ACC112 (cell line): ENCODE measurements at regions not wholly inside any gene's neighbourhood (a gene's known extent, or its start where the extent isn't known, plus 50 kb on each side); places are given as distances from the start of the nearest gene placed in this dataset.

ENCODE experiments used
- H2AFZ ChIP-seq: fragments of 200-600 bp; sonication (generic); one replicate; pipeline ENCODE4 v1.6.0; 2017; ENCODE audit warnings: antibody characterized with exemption, low read length; ENCODE audit not compliant: unreplicated experiment
- H3K27ac ChIP-seq: fragments of 200-600 bp; sonication (generic); 2 replicates; pipeline ENCODE4 v1.5.1; 2014; ENCODE audit warnings: low read depth, mild to moderate bottlenecking, antibody characterized with exemption, low read length, moderate library complexity
- H3K27me3 ChIP-seq: fragments of 200-600 bp; sonication (generic); 2 replicates; pipeline ENCODE4 v1.6.1; 2014; ENCODE audit warnings: mild to moderate bottlenecking, antibody characterized with exemption, low read length, moderate library complexity, mixed read lengths; ENCODE audit not compliant: insufficient read depth
- H3K36me3 ChIP-seq: fragments of 200-600 bp; sonication (generic); 2 replicates; pipeline ENCODE4 v1.6.1; 2016; ENCODE audit warnings: mild to moderate bottlenecking, antibody characterized with exemption, low read length, moderate library complexity, mixed read lengths; ENCODE audit not compliant: insufficient read depth
- H3K4me1 ChIP-seq: fragments of 200-600 bp; sonication (generic); one replicate; pipeline ENCODE4 v1.6.1; 2016; ENCODE audit warnings: low read length, mixed read lengths; ENCODE audit not compliant: insufficient read depth, unreplicated experiment, control insufficient read depth
- H3K4me3 ChIP-seq: fragments of 200-600 bp; sonication (generic); 2 replicates; pipeline ENCODE4 v1.5.1; 2014; ENCODE audit warnings: mild to moderate bottlenecking, low read depth, low read length
- H3K79me2 ChIP-seq: fragments of 200-600 bp; sonication (generic); one replicate; pipeline ENCODE4 v1.6.0; 2016; ENCODE audit warnings: low read length; ENCODE audit not compliant: control insufficient read depth, unreplicated experiment, insufficient read depth

GRCh38 chr5:167614294-167615021, 677.0 kb upstream of the WWC1 start:
- Histone ChIP-seq H3K79me2 (no peaks in the 10 kb centered on the region), H2AFZ (no peak overlapping the region), H3K36me3 (no peaks in the 10 kb centered on the region), H3K27ac (no peak overlapping the region), H3K4me3 (no peak overlapping the region), H3K27me3 (no peaks in the 10 kb centered on the region), H3K4me1 (no peaks in the 10 kb centered on the region)

GRCh38 chr5:167616043-167616890, 675.2 kb upstream of the WWC1 start:
- no peak overlapping the region for H2AFZ ChIP-seq
- H3K27ac ChIP-seq, result no peak overlapping the region
- no peaks in the 10 kb centered on the region for H3K27me3 ChIP-seq
- no peaks in the 10 kb centered on the region for H3K4me1 ChIP-seq
- no peaks in the 10 kb centered on the region for H3K36me3 ChIP-seq
- no peaks in the 10 kb centered on the region for H3K79me2 ChIP-seq
- no peak overlapping the region for H3K4me3 ChIP-seq

GRCh38 chr5:167623354-167623753, 668.1 kb upstream of the WWC1 start:
- Histone ChIP-seq H2AFZ (peak overlapping the region; percentile 82), H3K4me3 (peak overlapping the region; percentile 51)

GRCh38 chr5:167624053-167624452, 667.4 kb upstream of the WWC1 start:
- H3K27me3 ChIP-seq, result no peaks in the 10 kb centered on the region
- H2AFZ ChIP-seq, result no peak overlapping the region
- H3K79me2 ChIP-seq, result no peaks in the 10 kb centered on the region
- H3K27ac ChIP-seq, result no peak overlapping the region
- no peaks in the 10 kb centered on the region for H3K36me3 ChIP-seq
- no peak overlapping the region for H3K4me3 ChIP-seq
- no peaks in the 10 kb centered on the region for H3K4me1 ChIP-seq

More at GRCh38 chr5:167623354-167623753, 668.1 kb upstream of the WWC1 start:
- Histone ChIP-seq H3K27ac (no peak overlapping the region), H3K27me3 (no peaks in the 10 kb centered on the region), H3K4me1 (no peaks in the 10 kb centered on the region), H3K79me2 (no peaks in the 10 kb centered on the region), H3K36me3 (no peaks in the 10 kb centered on the region)

GRCh38 chr5:167626341-167627123, 664.9 kb upstream of the WWC1 start:
- H3K79me2 ChIP-seq, result no peaks in the 10 kb centered on the region
- H3K27ac ChIP-seq, result no peak overlapping the region
- no peaks in the 10 kb centered on the region for H3K27me3 ChIP-seq
- H3K4me1 ChIP-seq, result no peaks in the 10 kb centered on the region
- H3K36me3 ChIP-seq, result no peaks in the 10 kb centered on the region
- H2AFZ ChIP-seq, result no peak overlapping the region
- H3K4me3 ChIP-seq, result no peak overlapping the region

- no peaks in the 10 kb centered on the region for H3K79me2 ChIP-seq
- no peaks in the 10 kb centered on the region for H3K27me3 ChIP-seq
- no peak overlapping the region for H3K27ac ChIP-seq
- H3K4me1 ChIP-seq, result peaks cover 12% of the 10 kb centered on the region
- H3K4me3 ChIP-seq, result no peak overlapping the region
- H2AFZ ChIP-seq, result no peak overlapping the region
- H3K36me3 ChIP-seq, result no peaks in the 10 kb centered on the region
Observed at GRCh38 chr5:167629634-167630033, 661.8 kb upstream of the WWC1 start.

- H2AFZ ChIP-seq, result no peak overlapping the region
- H3K4me1 ChIP-seq, result peaks cover 15% of the 10 kb centered on the region
- H3K4me3 ChIP-seq, result no peak overlapping the region
- no peaks in the 10 kb centered on the region for H3K36me3 ChIP-seq
- H3K27ac ChIP-seq, result no peak overlapping the region
- no peaks in the 10 kb centered on the region for H3K27me3 ChIP-seq
- H3K79me2 ChIP-seq, result no peaks in the 10 kb centered on the region
Observed at GRCh38 chr5:167631191-167631590, 660.3 kb upstream of the WWC1 start.

- no peaks in the 10 kb centered on the region for H3K27me3 ChIP-seq
- H3K27ac ChIP-seq, result peak overlapping the region; percentile 78
- H3K79me2 ChIP-seq, result no peaks in the 10 kb centered on the region
- no peaks in the 10 kb centered on the region for H3K36me3 ChIP-seq
- peak overlapping the region; percentile 34 for H2AFZ ChIP-seq
- peaks cover 15% of the 10 kb centered on the region for H3K4me1 ChIP-seq
- H3K4me3 ChIP-seq, result no peak overlapping the region
Observed at GRCh38 chr5:167633114-167633513, 658.3 kb upstream of the WWC1 start.

- peak overlapping the region; percentile 0; the same call in 1 of the 2 replicates for H3K4me3 ChIP-seq
- H2AFZ ChIP-seq, result peak overlapping the region; percentile 14
- H3K27ac ChIP-seq, result peak overlapping the region; percentile 78
- H3K27me3 ChIP-seq, result no peaks in the 10 kb centered on the region
- peaks cover 20% of the 10 kb centered on the region for H3K4me1 ChIP-seq
- H3K36me3 ChIP-seq, result no peaks in the 10 kb centered on the region
- no peaks in the 10 kb centered on the region for H3K79me2 ChIP-seq
Observed at GRCh38 chr5:167633931-167634341, 657.5 kb upstream of the WWC1 start.

- peak overlapping the region; percentile 0; the same call in 1 of the 2 replicates for H3K4me3 ChIP-seq
- H3K4me1 ChIP-seq, result peaks cover 25% of the 10 kb centered on the region
- no peak overlapping the region for H2AFZ ChIP-seq
- peak overlapping the region; percentile 78 for H3K27ac ChIP-seq
- no peaks in the 10 kb centered on the region for H3K79me2 ChIP-seq
- no peaks in the 10 kb centered on the region for H3K27me3 ChIP-seq
- no peaks in the 10 kb centered on the region for H3K36me3 ChIP-seq
Observed at GRCh38 chr5:167634432-167634831, 657.0 kb upstream of the WWC1 start.
